Ishikawa (cell line): ENCODE measurements at regions not wholly inside any gene's neighbourhood (a gene's known extent, or its start where the extent isn't known, plus 50 kb on each side); places are given as distances from the start of the nearest gene placed in this dataset.

ENCODE experiments used
- CREB1 ChIP-seq: IDR thresholded peaks from 2 replicates; pipeline ENCODE4 v1.6.1; 2012; ENCODE audit warnings: low read depth
- EP300 ChIP-seq: IDR thresholded peaks from 2 replicates; pipeline ENCODE4 v1.6.1; 2012; ENCODE audit warnings: borderline replicate concordance
- RAD21 ChIP-seq: IDR thresholded peaks from 2 replicates; pipeline ENCODE4 v1.6.1; 2012; ENCODE audit warnings: low read depth
- TAF1 ChIP-seq: IDR thresholded peaks from 2 replicates; pipeline ENCODE4 v1.6.1; 2012; ENCODE audit warnings: low read depth, mild to moderate bottlenecking
- TEAD4 ChIP-seq: IDR thresholded peaks from 2 replicates; pipeline ENCODE4 v1.6.1; 2012
- USF1 ChIP-seq: IDR thresholded peaks from 2 replicates; pipeline ENCODE4 v1.6.1; 2012
- ZBTB7A ChIP-seq: IDR thresholded peaks from 2 replicates; pipeline ENCODE4 v1.6.1; 2012; ENCODE audit warnings: low read depth

DNA sequence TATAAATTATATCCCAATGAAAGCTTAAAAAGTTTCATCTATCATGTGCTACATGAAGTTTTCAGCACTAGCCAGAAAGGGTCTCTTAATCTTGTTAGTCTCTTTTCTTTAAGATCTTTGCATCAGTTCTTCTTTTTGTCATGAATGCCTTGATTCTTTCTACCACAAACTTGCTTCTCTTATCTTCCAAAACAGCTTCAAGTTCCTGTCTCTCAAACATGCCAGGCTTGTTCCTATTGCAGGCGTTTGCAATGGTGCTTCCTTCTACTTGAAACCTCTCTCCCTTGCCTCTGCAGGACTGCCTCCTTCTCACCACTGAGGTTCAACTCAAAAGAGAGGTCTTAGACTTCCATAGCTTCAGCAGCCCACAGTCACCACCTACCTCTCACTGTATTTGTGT is 104.3 kb upstream of the FRMD4B start:
- TF ChIP-seq EP300 (no peak), TEAD4 (no peak), CREB1 (no peak), RAD21 (no peak), USF1 (no peak), TAF1 (no peak), ZBTB7A (no peak)
